ENCODE measurements at regions not wholly inside any gene's neighbourhood (a gene's known extent, or its start where the extent isn't known, plus 50 kb on each side); places are given as distances from the start of the nearest gene placed in this dataset.

DNA sequence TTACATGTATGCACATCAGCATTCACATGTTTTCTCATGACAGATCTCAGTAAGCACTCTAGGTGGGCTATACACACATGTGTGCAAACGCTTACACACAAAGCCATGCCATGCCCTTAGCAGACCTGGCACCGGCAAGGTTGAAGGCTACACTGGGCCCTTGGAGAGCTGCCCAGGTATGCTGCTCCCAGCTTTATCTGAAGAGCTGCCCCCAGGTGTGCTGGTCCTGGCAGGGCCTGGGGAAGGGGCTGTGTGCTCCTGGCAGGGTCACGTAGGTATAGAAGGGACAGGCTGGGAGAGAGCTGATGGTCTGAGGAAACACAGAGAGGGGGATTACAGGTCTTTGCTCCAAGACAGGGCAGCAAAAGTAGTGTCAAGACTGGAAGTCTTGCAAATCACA, 146.7 kb upstream of the VANGL1 start:
- TF ChIP-seq, protein P1, sequence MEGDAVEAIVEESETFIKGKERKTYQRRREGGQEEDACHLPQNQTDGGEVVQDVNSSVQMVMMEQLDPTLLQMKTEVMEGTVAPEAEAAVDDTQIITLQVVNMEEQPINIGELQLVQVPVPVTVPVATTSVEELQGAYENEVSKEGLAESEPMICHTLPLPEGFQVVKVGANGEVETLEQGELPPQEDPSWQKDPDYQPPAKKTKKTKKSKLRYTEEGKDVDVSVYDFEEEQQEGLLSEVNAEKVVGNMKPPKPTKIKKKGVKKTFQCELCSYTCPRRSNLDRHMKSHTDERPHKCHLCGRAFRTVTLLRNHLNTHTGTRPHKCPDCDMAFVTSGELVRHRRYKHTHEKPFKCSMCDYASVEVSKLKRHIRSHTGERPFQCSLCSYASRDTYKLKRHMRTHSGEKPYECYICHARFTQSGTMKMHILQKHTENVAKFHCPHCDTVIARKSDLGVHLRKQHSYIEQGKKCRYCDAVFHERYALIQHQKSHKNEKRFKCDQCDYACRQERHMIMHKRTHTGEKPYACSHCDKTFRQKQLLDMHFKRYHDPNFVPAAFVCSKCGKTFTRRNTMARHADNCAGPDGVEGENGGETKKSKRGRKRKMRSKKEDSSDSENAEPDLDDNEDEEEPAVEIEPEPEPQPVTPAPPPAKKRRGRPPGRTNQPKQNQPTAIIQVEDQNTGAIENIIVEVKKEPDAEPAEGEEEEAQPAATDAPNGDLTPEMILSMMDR (tag by site-specific recombination; IDR thresholded peaks at IDR 0.05) = no peak
- no peak for TF ChIP-seq ZNF184 (tag by site-specific recombination; IDR thresholded peaks at IDR 0.05)
- no peak for TF ChIP-seq ZNF302 (tag by site-specific recombination; IDR thresholded peaks at IDR 0.05; ENCODE audit: low read depth)
- TF ChIP-seq ATF2 (tag by site-specific recombination; IDR thresholded peaks at IDR 0.05; ENCODE audit: low read depth) = no peak
- no peak for TF ChIP-seq ZBTB17 (tag by site-specific recombination; IDR thresholded peaks at IDR 0.05)
- TF ChIP-seq TRIM28 (IDR thresholded peaks at IDR 0.05; ENCODE audit: borderline replicate concordance, low read length) = no peak
- TF ChIP-seq ZSCAN30 (tag by site-specific recombination; IDR thresholded peaks at IDR 0.05) = no peak
- TF ChIP-seq GLI4 (tag by site-specific recombination; IDR thresholded peaks at IDR 0.05) = no peak
